NCI-H82 treated with DMSO at 0.1 percent for 48 hours (cell line): ENCODE measurements at regions not wholly inside any gene's neighbourhood (a gene's known extent, or its start where the extent isn't known, plus 50 kb on each side); places are given as distances from the start of the nearest gene placed in this dataset.
"Not testable (repeated sequence)": the region's sequence is repeated elsewhere in the genome, so short reads cannot be mapped to it uniquely, and the experiment has no call there.

ENCODE experiments used
- DNase-seq: peaks from one replicate; lab custom pipeline; 2025; ENCODE audit not compliant: unreplicated experiment; lab: John Stamatoyannopoulos, UW

DNA sequence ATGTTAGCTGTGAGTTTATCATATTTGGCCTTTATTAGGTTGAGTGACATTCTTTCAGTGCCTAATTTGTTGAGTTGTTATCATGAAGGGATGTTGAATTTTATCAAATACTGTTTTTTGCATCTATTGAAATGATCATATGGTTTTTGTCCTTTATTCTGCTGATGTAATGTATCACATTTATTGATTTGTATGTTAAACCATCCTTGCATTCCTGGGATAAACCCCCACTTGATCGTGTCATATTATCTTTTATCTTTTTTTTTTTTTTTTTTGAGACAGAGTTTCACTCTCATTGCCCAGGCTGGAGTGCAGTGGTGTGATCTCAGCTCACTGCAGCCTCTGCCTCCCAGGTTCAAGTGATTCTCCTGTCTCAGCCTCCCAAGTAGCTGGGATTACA lies 51.9 kb upstream of the MFGE8 start:
- not testable (repeated sequence) for DNase-seq

DNA sequence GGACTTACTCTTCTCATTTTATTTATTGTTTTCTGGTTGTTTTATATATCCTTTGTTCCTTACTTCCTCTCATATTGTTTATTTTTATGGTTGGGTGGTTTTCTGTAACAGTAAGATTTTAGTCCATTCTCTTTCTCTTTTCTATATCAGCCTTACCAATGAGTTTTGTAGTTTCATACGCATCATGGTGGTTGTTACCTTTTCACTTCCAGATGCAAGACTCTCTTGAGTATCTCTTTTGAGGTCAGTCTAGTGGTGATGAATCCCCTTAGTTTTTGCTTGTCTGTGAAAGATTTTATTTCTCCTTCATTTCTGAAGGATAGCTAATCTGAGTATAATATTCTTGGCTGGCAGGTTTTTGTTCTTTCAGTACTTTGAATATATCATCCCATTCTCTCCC lies 57.1 kb upstream of the MFGE8 start:
- no peak for DNase-seq

DNA sequence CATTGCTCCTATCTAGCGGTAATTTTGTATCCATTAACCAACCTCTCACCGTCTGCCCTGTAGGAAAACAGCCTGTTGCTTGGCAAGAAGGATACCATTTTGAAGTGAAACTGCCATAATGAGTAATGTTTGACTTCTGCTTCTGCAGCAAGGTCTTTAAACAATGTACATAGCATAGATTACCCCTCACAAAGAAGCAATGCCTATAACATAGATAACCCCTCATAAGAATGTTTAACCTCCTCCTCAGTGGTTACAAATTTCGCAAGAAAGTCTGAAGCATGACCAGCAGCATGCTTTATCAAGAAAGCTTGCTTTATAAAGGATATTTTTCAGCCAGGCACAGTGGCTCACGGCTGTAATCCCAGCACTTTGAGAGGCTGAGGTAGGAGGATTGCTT lies 61.2 kb upstream of the MFGE8 start:
- DNase-seq = no peak

DNA sequence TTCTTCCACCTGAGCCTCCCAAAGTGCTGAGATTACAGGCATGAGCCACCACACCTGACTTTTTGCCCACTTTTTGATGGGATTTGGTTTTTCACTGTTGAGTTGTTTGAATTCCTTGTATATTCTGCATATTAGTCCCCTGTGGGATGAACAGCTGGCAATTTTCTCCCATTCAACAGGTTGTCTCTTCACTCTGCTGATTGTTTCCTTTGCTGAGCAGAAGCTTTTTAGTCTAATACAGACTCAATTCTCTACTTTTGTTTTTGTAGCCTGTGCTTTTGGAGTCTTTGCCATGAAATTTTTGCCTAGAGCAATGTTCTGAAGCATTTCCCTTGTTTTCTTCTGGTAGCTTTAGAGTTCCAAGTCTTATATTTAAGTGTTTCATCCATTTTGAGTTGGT lies 62.7 kb upstream of the MFGE8 start:
- no peak for DNase-seq

DNA sequence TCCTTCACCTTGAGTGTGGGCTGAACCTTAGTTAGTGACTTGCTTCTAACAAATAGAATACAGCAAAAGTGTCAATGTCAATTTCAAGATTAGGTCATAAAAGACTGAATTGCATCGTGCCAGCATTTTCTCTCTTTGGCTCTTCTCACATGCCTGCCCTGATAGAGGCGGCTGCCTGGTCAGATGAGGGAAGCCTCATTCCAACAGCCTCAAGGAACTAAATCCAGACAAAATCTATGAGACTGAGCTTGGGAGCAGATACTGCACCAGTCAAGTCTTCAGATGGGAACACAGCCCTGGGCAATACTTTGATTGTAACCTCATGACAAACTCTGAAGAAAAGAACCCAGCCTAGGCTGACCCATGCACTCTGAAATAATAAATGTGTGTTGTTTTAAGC lies 63.5 kb upstream of the MFGE8 start:
- DNase-seq = no peak

DNA sequence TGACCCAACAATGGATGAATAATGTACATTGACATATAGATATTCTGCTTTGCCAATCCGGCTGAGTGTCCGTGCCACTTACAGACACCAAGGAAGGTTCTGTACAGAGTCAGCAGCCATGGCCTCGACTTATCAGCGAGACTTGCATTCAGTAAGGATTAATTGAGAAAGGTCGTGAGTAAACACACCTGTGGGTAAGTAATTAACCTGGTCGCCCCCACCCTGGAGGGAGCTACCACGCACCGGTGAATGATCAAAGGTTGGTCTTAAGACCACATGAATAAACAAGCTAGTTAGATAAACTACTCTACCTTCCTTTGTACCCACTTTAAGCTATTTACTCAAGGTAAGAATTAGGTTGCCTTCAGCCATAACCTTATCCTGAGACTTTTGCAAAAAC lies 66.5 kb upstream of the MFGE8 start:
- no peak for DNase-seq

DNA sequence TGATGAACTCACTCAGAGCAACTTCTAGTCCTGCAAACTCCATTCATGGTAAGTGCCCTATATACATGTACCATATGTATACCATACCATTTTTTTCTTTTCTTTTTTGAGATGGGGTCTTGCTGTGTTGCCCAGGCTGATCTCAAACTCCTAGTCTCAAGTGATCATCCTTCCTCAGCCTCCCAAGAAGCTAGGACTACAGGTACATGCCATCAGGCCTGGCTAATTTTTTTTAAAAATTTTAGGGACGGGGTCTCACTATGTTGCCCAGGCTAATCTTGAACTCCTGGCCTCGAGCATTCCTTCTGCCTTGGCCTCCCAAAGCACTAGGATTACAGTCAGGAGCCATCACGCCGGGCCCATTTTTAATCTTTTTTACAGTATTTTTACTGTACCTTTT lies 67.3 kb upstream of the MFGE8 start:
- no peak for DNase-seq

DNA sequence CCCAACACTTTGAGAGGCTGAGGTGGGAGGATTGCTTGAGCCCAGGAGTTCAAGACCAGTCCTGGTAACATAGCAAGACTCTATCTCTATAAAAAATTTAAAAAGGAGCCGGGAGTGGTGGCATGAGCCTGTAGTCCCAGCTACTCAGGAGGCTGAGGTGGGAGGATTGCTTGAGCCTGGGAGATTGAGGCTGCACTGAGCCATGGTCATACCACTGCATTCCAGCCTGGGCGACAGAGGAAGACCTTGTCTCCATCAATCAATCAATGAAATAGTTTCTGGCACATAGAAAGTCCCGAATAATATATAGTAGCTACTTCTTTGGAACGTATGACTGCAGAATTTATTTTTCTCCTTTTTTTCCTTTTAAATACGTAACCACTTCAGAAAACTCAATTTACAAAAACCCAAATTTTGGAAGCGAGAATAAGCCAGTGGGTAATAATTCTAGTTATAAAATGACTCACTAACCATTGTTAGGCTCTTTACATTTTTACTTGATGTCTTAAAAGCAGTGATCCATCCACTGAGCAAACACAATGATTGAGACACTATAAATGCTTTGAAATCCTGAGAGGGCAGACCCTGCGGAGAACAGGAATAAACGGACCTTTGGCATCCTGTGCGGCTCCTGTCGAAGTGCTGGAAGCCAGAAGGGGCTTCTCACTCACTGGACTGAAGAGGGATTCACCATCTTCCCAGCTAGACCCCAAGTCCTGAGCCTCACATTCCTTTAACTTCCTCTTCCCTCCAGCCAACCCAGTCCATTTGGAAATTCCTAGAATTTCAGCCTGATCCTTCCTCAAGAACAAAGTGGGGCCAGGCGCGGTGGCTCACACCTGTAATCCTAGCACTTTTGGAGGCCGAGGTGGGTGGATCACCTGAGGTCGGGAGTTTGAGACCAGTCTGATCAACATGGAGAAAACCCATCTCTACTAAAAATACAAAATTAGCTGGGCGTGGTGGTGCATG lies 68.4 kb upstream of the MFGE8 start:
- no peak for DNase-seq

DNA sequence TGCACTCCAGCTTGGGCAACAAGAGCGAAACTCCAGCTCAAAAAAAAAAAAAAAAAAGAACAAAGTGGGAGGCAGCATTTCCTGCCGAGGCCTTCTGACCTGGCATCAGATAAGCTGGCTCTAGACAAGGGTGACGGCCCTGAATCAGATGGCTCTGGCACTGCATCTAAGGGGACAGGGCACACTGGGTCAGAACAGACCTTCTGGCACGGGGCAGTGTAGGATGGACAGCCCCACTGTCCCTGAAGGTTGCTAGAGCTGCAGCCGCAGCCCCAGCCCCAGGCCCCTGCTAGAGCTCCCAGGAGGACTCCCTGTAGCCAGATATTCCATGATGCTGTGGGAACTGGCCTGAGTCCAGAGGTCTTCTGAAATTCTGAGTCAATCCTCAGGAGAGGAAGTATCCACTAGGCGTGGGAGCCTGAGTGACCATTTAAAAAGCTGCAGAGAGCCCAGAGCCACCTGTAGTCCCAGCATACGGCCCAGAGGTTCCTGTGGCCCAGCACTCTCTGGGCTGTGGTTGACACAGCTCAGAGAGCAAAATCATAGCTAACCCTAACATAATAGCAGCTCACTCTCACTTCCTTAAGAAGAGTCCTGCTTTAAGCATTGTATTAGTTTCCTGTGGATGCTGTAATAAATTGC lies 69.2 kb upstream of the MFGE8 start:
- DNase-seq = no peak

DNA sequence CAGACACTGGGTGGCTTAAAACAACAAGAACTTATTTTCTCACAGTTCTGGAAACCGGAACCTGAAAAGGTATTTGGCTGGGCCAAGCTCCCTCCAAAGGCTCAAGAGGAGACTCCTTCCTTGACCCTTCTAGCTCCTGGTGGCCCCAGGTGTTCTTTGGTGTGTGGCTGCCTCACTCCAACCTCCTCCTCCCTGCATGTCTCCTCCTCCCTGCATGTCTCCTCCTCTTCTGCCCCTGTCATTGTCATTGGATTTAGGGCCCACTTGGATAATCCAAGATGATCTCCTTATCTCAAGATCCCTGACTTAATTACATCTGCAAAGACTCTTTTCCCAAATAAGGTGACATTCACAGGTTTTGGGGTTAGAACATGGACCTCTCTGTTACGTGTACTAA lies 69.8 kb upstream of the MFGE8 start:
- DNase-seq = peak; percentile 85

DNA sequence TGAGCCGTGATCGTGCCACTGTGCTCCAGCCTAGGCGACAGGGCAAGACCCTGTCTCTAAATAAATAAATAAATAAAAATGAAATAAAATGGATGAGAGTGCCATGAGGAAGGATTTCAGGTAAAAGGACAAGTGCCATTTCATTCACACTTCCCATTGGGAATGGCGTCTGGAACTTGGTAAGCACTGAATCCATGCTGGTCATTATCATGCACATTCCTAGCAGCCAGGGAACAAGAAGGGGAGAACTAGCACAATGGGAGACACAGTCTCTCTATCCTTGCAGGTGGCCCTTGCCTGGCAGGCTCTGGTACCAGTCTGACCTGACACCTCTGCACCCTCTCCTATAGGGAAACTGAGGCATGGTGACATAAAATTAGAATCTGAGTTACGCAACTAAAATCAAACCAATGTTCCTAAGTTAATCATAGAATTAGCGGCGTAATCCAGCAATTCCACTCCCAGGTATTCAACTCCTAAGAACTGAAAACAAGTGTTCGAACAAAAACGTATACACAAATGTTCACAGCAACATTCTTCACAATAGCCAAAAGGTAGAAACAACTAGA lies 70.8 kb upstream of the MFGE8 start:
- no peak for DNase-seq

DNA sequence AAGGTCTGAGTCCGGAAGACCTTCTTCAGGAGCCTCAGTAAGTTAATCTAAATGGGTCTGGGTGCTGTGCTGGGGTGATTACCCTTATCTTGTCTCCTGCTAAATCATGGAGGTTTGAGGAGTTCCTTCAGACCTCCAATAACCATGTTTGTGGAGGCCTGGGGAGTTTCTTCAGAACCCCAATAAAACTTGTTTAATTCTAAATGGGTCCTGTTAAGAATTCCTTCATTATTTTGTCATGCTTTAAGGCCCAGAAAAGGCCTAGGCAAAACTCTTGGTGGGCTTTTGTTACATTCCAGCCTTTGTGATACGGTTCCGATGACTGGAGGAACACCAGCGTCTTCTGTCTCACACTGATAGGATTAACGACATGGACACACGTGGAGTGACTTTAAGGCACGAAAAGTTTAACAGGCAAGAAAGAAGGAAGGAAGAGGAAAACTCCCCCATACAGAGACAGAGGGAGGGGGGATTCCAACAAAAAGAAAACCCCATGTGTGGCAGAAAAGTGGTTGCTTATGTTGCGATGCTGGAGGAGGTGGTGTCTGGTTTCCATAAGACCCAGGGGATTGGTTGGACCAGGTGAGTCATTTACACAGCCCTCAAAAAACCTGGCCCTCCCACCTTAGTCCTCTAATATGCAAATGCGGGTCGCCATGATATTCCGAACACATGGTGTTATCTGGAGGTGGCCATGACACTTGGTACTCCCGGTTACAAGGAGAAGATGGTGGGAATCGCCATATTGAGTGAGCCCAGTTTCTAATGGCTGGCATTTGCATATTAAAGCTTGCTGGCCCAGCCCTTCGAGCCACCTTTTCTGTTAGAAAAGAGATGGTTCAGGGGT lies 72.6 kb upstream of the MFGE8 start:
- DNase-seq = no peak

DNA sequence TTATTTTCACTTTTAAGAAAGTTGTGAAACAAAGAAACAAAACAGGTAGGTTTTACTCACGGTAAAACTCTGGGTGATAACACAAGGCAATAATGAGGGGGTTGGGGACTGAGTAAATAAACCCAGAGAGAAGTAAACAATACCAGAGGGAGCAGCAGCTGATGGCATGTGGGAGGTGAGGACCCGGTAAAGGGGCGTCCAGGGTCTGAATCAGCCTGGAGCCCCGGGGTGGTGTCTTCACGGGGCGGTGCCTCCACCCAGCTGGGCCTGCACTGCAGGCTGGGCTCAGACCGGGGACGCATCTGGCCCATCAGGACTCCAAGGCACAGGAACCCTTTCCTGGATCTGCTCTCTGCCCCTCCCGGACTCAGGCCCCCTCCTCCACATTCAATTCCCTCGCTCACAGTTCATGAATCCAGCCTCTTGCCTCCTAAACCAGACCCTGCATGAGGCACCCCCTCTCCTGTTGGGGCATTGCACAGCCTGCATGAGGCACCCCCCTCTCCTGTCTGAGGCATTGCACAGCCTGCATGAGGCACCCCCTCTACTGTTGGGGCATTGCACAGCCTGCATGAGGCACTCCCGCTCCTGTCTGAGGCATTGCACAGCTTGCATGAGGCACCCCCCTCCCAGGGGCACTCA lies 73.9 kb upstream of the MFGE8 start:
- no peak for DNase-seq

DNA sequence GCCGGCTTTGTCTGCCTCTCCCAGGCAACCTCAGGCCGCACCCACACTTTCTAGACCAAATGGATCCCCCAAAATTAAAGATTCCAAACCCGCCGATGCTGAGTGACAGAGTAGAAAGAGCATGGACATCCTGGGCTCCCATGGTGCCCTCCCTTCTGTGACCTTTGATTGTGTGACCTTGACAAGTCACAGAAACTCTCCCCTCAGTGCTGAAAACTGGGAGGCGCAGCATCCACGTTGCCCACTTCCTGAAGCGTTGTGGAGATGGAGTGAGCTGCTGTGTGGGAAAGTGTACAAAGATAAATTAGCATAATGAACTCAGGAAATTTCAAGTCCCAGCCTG lies 74.4 kb upstream of the MFGE8 start:
- DNase-seq = no peak

DNA sequence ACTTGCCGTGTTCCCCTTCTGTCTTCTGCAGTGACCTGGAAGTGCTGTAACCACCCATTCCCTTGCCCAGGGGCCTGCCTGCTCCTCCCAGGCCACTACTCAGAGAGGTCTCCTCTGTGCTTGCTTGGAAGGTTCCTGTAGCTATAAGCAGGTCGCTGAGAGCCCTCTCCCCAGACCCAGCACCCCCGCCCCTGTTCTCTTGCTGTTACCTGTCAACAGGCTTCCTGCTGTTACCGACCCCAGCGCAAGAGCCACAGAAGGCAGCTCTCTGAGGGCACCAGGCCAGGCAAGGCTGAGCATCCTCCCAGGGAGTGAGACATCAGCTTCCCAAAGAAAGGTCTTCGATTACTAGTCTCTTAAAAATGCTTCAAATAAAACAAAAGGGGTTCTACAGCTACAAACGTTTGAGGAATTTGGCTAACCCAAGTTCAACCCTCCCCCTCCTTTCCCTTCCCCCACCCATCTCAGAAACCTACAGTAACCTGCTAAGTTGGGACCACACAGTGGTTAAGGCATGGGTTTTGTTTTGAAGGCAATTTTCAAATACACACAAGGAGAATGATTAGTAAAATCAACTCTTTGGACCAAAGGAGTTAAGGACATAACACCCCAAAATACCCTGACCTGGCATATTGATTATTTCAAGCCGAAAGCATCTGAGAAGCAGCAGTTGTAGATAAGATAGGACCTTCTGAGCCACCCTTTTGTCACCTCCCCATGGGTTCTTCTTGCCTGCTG lies 74.9 kb upstream of the MFGE8 start:
- no peak for DNase-seq

DNA sequence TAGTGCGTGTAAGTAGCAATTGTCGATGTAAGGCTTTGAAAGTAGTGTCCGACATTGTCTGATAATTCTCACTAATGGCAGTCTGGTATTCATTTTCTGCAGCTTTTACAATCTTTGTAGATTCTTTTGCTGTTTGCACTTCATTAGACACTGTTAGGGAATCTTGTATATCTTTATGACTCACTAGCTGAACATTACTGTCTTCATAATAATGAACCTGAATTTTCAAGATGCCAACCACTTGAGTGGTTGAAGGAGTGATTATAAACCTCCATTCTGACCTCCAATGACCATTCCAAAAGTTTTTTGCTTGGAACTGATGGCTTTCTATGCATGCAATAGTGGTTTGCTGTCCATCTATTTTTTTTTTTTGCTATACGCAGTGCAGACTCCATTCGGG lies 76.4 kb upstream of the MFGE8 start:
- no peak for DNase-seq

DNA sequence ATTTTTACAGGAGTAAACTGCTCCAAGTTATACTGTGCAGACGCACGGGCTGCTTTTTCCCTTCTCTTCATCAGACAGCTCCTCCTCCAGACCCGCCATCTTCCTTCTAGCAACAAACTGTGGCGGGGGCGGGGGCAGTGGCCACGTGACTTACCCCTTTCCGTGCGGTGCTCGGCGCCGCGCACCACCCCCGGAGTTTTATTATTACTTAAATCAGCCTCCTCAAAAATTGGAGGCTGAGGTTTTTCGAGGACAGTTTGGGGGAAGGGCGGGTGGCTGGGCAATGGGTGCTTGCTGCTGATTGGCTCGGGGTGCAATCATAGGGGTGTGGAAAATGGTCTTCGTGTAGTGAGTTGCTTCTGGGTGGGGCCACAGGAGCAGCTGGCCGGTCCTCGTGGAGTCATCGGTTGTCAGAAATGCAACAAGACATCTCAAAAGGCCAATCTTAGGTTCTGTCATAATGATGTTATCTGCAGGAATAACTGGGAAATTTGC lies 77.1 kb upstream of the MFGE8 start:
- DNase-seq = no peak

DNA sequence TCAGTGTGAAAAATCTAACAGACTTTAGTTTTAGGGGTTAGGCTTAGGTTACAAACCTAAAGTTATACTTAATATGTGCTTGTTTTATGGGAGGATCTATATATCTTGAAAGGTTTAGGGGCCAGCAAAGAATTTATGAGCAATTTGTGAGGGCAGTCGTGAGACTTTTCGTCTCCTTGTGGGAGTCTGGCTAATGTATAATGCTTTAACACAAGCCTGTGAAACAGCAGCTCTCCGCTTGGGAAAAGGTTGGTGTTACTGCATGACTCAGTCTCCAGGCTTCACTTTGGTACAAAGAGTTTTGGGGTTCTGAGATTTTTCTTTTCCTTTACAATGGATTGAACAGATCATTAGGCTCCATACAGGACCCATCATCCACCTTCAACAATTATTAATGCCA lies 79.0 kb upstream of the MFGE8 start:
- DNase-seq = no peak

DNA sequence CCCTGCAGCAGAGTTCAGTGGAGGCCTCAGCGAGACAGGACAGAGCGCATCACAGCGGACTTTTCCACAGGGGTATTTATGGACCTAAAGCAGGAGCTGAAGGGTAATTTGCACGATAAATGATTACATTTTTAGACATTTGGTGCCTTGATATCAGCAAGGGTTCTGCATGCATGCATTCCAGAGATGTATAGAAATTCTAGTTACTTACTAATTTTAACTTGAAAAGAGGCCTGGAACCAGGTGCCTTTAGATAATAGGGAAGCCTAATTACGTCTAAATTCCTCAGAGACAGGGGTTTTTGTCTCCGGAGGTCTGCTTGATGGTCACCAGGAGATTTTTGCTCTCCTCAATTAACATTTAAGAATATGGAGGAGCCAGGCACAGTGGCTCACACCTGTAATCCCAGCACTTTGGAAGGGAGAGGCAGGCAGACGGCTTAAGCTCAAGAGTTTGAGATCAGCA lies 79.8 kb upstream of the MFGE8 start:
- no peak for DNase-seq

DNA sequence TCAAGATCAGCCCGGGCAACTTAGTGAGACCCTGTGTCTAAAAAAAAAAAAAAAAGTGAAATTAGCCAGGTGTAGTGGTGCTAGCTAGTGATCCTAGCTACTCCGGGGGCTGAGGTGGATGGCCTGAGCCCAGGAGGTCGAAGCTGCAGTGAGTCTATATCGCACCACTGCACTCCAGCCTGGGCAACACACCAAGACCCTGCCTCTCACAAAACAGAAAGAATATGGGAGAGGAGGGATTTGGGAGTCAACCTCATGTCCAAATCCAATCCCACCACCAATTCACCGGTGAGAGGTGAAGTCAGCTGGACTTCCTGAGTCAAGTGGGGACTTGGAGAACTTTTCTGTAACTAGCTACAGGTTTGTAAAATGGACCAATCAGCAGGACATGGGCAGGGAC lies 80.5 kb upstream of the MFGE8 start:
- no peak for DNase-seq
